Ovary (tissue), 3 donors: ENCODE measurements at regions not wholly inside any gene's neighbourhood (a gene's known extent, or its start where the extent isn't known, plus 50 kb on each side); places are given as distances from the start of the nearest gene placed in this dataset.

Source experiments
- EP300 ChIP-seq: sonication (generic); formaldehyde crosslinking; IDR thresholded peaks from one replicate; pipeline ENCODE4 v1.6.1; 2017; ENCODE audit warnings: antibody characterized with exemption
- POLR2A ChIP-seq: fragments of 450-650 bp; IDR thresholded peaks from one replicate; pipeline ENCODE4 v1.6.1; 2017; ENCODE audit warnings: antibody characterized with exemption, mild to moderate bottlenecking, moderate library complexity
- TF ChIP-seq, protein P1 (sequence below), 3 donors: fragments of 450-650 bp in 2 of 3; fragments of 200-600 bp in 1 of 3; IDR thresholded peaks; one replicate each; pipeline versions ENCODE4 v1.5.1 to v1.8.0; 2016 to 2022; ENCODE audit warnings: antibody characterized with exemption in 3 of 3, mild to moderate bottlenecking in 1 of 3
- donor health status: DM: no; HTN: no; CAD: no.

GRCh38 chr15:38622304-38622703 lies 57.7 kb upstream of the RASGRP1 start:
- TF ChIP-seq, protein P1, sequence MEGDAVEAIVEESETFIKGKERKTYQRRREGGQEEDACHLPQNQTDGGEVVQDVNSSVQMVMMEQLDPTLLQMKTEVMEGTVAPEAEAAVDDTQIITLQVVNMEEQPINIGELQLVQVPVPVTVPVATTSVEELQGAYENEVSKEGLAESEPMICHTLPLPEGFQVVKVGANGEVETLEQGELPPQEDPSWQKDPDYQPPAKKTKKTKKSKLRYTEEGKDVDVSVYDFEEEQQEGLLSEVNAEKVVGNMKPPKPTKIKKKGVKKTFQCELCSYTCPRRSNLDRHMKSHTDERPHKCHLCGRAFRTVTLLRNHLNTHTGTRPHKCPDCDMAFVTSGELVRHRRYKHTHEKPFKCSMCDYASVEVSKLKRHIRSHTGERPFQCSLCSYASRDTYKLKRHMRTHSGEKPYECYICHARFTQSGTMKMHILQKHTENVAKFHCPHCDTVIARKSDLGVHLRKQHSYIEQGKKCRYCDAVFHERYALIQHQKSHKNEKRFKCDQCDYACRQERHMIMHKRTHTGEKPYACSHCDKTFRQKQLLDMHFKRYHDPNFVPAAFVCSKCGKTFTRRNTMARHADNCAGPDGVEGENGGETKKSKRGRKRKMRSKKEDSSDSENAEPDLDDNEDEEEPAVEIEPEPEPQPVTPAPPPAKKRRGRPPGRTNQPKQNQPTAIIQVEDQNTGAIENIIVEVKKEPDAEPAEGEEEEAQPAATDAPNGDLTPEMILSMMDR (IDR thresholded peaks at IDR 0.05), result no peak
- TF ChIP-seq POLR2A (no peak), EP300 (no peak)
